Spinal cord (tissue), 9 donors: ENCODE measurements at regions not wholly inside any gene's neighbourhood (a gene's known extent, or its start where the extent isn't known, plus 50 kb on each side); places are given as distances from the start of the nearest gene placed in this dataset.

Source experiments
- DNase-seq, 6 donors: peaks; one replicate each; pipeline versions ENCODE4 v3.0.0 to v3.0.0-alpha.2; 2013 to 2015; ENCODE audit warnings: low spot score in 6 of 6, low read depth in 4 of 6
- H3K27ac ChIP-seq: one replicate; pipeline ENCODE4 v1.5.1; 2013; ENCODE audit warnings: low read depth, low read length, control low read depth
- H3K27me3 ChIP-seq: one replicate; pipeline ENCODE4 v1.6.1; 2013; ENCODE audit warnings: low read length; ENCODE audit not compliant: control insufficient read depth, insufficient read depth
- H3K36me3 ChIP-seq: one replicate; pipeline ENCODE4 v1.6.1; 2013; ENCODE audit warnings: low read length; ENCODE audit not compliant: control insufficient read depth, insufficient read depth
- H3K4me1 ChIP-seq: one replicate; pipeline ENCODE4 v1.6.1; 2013; ENCODE audit warnings: low read length; ENCODE audit not compliant: control insufficient read depth, insufficient read depth
- H3K4me3 ChIP-seq: one replicate; pipeline ENCODE4 v1.5.1; 2013; ENCODE audit warnings: low read depth, low read length, control low read depth
- H3K9me3 ChIP-seq: one replicate; pipeline ENCODE4 v1.6.1; 2013; ENCODE audit warnings: low read length; ENCODE audit not compliant: control insufficient read depth, insufficient read depth
- WGBS: methylation state at CpG from one replicate; pipeline ENCODE4 v1.1.5; 2013; ENCODE audit warnings: missing lambda C conversion rate; ENCODE audit not compliant: insufficient coverage; 5-methylcytosine and 5-hydroxymethylcytosine counted together
- donor health status: healthy.

DNA sequence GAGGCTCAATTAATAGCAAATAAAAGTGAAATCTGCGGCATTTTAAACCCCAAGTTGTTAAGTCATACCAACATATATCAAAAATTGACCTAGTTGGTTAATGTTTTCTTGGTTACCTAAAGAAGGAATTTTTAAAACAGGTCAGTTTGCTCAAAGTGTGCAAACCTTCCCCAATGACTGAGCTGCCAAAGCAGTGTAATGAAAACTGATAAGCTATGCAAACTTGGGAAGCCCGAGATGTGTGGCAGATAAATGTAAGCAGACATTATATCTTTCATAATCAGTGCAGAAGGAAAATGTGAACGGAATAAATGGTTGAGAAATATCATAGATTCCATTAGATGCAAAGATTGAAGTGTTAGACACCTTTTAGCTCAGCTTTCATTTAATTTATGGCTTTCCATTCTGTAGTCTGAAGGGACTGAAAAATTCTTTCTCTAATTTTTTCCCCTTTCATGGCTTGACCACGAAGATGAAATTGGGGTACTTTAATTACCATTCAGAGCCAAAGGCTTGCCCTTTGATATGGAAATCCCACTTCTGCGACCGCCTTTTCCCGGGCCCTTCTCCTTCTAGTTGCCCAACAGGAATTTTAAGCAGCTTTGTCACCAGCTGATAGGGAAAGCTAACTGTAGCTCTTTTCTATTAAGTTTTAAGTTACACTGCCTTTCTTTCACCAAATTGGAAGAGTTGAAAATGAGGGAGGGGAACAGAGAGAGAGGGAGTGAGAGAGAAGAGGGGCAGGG is 306.6 kb upstream of the SOX5 start:
- peak overlapping the region; percentile 2 for H3K27ac ChIP-seq
- no peaks in the 10 kb centered on the region for H3K27me3 ChIP-seq
- DNase-seq = peak in 2 of 6 donors; percentile 63
- no peaks in the 10 kb centered on the region for H3K9me3 ChIP-seq
- H3K36me3 ChIP-seq = no peaks in the 10 kb centered on the region
- H3K4me3 ChIP-seq = no peak overlapping the region
- WGBS = no CpG with 5 or more reads among the region's 7 CpGs
- no peaks in the 10 kb centered on the region for H3K4me1 ChIP-seq

- H3K36me3 ChIP-seq = no peaks in the 10 kb centered on the region
- H3K27ac ChIP-seq = no peak overlapping the region
- H3K9me3 ChIP-seq = no peaks in the 10 kb centered on the region
- 23% methylated on average over 3 of the region's 4 CpGs for WGBS
- H3K4me1 ChIP-seq = peaks cover under 1% of the 10 kb centered on the region
- DNase-seq = peak in 2 of 6 donors; percentile 31 to 59
- no peak overlapping the region for H3K4me3 ChIP-seq
- no peaks in the 10 kb centered on the region for H3K27me3 ChIP-seq
These were observed 303.1 kb upstream of the SOX5 start for GRCh38 chr12:24252602-24253001.

DNA sequence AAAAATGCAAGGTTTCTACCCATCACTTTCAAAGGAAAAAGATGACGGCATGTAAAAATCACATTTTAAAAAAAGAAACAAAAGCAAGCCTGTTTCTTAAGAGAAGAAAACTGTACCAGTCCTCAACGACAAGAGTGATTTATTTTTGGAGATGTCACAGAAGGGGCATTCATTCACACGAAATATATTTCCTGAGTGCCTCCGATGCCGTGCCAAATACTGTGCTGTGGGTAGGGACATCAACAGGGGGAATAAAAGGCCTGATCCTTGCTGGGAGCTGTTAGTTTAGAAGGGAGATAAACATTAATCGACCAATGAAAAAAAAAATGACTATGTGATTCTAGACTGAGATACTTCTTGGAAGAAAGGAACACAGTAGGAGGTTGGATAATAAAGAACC is 297.5 kb upstream of the SOX5 start:
- H3K27ac ChIP-seq = peak overlapping the region; percentile 17
- 7% methylated on average over 2 of the region's 6 CpGs for WGBS
- DNase-seq = peak in 2 of 6 donors; percentile 67 to 73

GRCh38 chr12:24246376-24246775 is 296.9 kb upstream of the SOX5 start:
- no peaks in the 10 kb centered on the region for H3K27me3 ChIP-seq
- H3K4me3 ChIP-seq = no peak overlapping the region
- H3K9me3 ChIP-seq = no peaks in the 10 kb centered on the region
- H3K4me1 ChIP-seq = peaks cover 4% of the 10 kb centered on the region
- no peak overlapping the region for H3K27ac ChIP-seq
- no peaks in the 10 kb centered on the region for H3K36me3 ChIP-seq
- peak in 1 of 6 donors; percentile 65 for DNase-seq

More for the DNA sequence above, 297.5 kb upstream of the SOX5 start:
- Histone ChIP-seq H3K4me3 (no peak overlapping the region), H3K9me3 (no peaks in the 10 kb centered on the region), H3K36me3 (no peaks in the 10 kb centered on the region), H3K27me3 (no peaks in the 10 kb centered on the region), H3K4me1 (peaks cover 4% of the 10 kb centered on the region)

DNA sequence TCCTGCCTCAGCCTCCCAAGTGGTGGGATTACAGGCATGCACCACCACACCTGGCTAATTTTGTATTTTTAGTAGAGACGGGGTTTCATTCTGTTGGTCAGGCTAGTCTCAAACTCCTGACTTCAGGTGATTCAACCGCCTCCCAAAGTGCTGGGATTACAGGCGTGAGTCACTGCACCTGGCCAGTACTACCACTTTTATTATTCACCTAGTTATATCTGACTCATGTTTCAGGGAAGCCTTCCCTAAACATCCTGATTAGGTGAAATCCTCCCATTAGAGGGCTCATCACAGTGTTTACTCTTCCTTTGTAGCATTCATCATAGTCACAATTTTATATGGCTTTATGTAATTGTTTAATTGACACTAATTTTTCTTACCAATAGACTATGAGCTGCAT is 295.3 kb upstream of the SOX5 start:
- 91% methylated on average over 3 of the region's 3 CpGs for WGBS
- Histone ChIP-seq H3K4me1 (peaks cover 4% of the 10 kb centered on the region), H3K9me3 (no peaks in the 10 kb centered on the region), H3K36me3 (no peaks in the 10 kb centered on the region), H3K27me3 (no peaks in the 10 kb centered on the region), H3K27ac (no peak overlapping the region), H3K4me3 (no peak overlapping the region)
- no peak for DNase-seq

- Histone ChIP-seq H3K9me3 (no peaks in the 10 kb centered on the region), H3K4me3 (no peak overlapping the region), H3K36me3 (no peaks in the 10 kb centered on the region), H3K27ac (no peak overlapping the region), H3K27me3 (no peaks in the 10 kb centered on the region), H3K4me1 (peaks cover 4% of the 10 kb centered on the region)
- DNase-seq = no peak
- WGBS = no CpG with 5 or more reads among the region's 4 CpGs
These were observed 294.8 kb upstream of the SOX5 start for GRCh38 chr12:24244231-24244630.

- no peak overlapping the region for H3K4me3 ChIP-seq
- H3K4me1 ChIP-seq = no peaks in the 10 kb centered on the region
- no CpG with 5 or more reads among the region's 1 CpG for WGBS
- no peaks in the 10 kb centered on the region for H3K27me3 ChIP-seq
- no peak for DNase-seq
- no peaks in the 10 kb centered on the region for H3K36me3 ChIP-seq
- H3K27ac ChIP-seq = no peak overlapping the region
- H3K9me3 ChIP-seq = no peaks in the 10 kb centered on the region
These were observed 291.2 kb upstream of the SOX5 start for GRCh38 chr12:24240707-24241106.

DNA sequence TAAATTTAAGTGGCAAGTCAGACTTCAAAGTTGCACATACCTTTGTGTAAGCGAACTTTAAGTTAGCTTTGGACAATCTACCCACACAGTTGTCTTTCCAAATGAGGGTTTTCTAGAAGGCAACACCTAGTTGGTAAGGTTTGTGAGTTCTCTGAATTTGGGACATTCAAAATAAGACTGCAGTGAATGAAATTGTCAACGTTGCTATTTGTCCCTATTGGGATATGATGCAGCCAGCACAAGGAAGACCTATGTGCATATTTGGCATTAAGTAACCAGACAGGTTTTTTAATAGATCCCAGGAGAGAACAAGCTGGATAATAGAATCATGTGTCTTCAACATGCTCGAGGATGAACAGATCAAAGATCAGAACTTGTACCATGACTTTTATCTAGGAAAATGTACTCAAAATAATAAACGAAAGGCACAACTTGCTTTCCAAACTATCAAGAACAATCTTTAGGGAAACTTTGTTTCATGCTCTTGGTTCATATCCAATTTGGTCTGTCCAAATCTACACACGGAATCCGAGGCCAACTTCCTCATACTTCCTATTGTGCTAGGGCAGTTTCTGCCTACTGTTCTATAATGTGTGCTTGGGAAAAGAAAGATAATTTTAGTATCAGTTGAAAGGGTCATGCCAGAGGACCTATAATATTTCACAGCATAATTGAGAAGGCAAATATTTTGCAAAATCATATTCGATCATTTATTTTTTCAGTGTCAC is 284.2 kb upstream of the SOX5 start:
- H3K27me3 ChIP-seq = no peaks in the 10 kb centered on the region
- H3K4me3 ChIP-seq = no peak overlapping the region
- no peaks in the 10 kb centered on the region for H3K9me3 ChIP-seq
- WGBS = 79% methylated on average over 3 of the region's 7 CpGs
- H3K4me1 ChIP-seq = peaks cover 5% of the 10 kb centered on the region
- H3K27ac ChIP-seq = no peak overlapping the region
- no peak for DNase-seq
- H3K36me3 ChIP-seq = no peaks in the 10 kb centered on the region

DNA sequence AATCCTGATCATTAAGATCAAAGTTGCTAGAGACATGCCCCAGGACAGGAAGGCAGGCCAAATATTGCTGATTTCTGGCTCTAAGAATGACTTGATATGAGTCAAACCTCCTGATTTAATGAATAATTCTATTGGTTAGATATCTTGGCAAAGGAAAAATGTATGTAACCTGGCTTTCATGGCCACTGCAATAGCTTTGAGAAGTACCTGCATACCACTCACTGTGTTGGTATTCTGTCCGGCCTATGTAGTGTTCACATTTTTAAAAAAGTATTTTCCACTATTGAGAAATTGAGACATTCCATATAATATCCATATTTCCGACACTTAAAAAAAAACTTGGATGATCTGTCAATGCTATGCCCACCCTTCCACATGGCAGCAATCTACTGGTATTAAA is 283.1 kb upstream of the SOX5 start:
- no CpG with 5 or more reads among the region's 2 CpGs for WGBS

GRCh38 chr12:24231298-24231697 is 281.8 kb upstream of the SOX5 start:
- 100% methylated on average over 1 of the region's 5 CpGs for WGBS
- H3K27ac ChIP-seq = no peak overlapping the region

More for the DNA sequence above, 283.1 kb upstream of the SOX5 start:
- no peak for DNase-seq
- Histone ChIP-seq H3K36me3 (no peaks in the 10 kb centered on the region), H3K27ac (no peak overlapping the region), H3K4me3 (no peak overlapping the region), H3K27me3 (no peaks in the 10 kb centered on the region), H3K4me1 (peaks cover 10% of the 10 kb centered on the region), H3K9me3 (no peaks in the 10 kb centered on the region)

More at GRCh38 chr12:24231298-24231697, 281.8 kb upstream of the SOX5 start:
- Histone ChIP-seq H3K4me3 (no peak overlapping the region), H3K36me3 (no peaks in the 10 kb centered on the region), H3K27me3 (no peaks in the 10 kb centered on the region), H3K9me3 (no peaks in the 10 kb centered on the region), H3K4me1 (peaks cover 10% of the 10 kb centered on the region)
- no peak for DNase-seq
